HS-27A (cell line): ENCODE measurements at regions not wholly inside any gene's neighbourhood (a gene's known extent, or its start where the extent isn't known, plus 50 kb on each side); places are given as distances from the start of the nearest gene placed in this dataset.
"Not testable (repeated sequence)": the region's sequence is repeated elsewhere in the genome, so short reads cannot be mapped to it uniquely, and the experiment has no call there.

Source experiments
- DNase-seq: peaks from one replicate; pipeline ENCODE4 v3.0.0-alpha.2; 2012; ENCODE audit warnings: low read depth, missing footprints

GRCh38 chr18:34352385-34353163, 127.9 kb upstream of the NOL4 start:
- no peak for DNase-seq

- DNase-seq = no peak
Measured at GRCh38 chr18:34354351-34354750, 129.6 kb upstream of the NOL4 start.

- DNase-seq = no peak
Measured at GRCh38 chr18:34357944-34358580, 133.3 kb upstream of the NOL4 start.

- no peak for DNase-seq
Measured at GRCh38 chr18:34358923-34359322, 134.2 kb upstream of the NOL4 start.

- no peak for DNase-seq
Measured at GRCh38 chr18:34364699-34365098, 140.0 kb upstream of the NOL4 start.

- DNase-seq = no peak
Measured at GRCh38 chr18:34370704-34371395, 146.1 kb upstream of the NOL4 start.

- no peak for DNase-seq
Measured at GRCh38 chr18:34380326-34380725, 155.6 kb upstream of the NOL4 start.

- no peak for DNase-seq
Measured at GRCh38 chr18:34385311-34385710, 160.6 kb upstream of the NOL4 start.

GRCh38 chr18:34386803-34387202, 162.1 kb upstream of the NOL4 start:
- no peak for DNase-seq

GRCh38 chr18:34397286-34397896, 172.7 kb upstream of the NOL4 start:
- no peak for DNase-seq

- DNase-seq = no peak
Measured at GRCh38 chr18:34399892-34400291, 175.2 kb upstream of the NOL4 start.

GRCh38 chr18:34400834-34401233, 176.1 kb upstream of the NOL4 start:
- DNase-seq = no peak

- no peak for DNase-seq
Measured at GRCh38 chr18:34401775-34402174, 177.1 kb upstream of the NOL4 start.

- not testable (repeated sequence) for DNase-seq
Measured at GRCh38 chr18:34407471-34407870, 182.8 kb upstream of the NOL4 start.

- no peak for DNase-seq
Measured at GRCh38 chr18:34411952-34412351, 187.2 kb upstream of the NOL4 start.

GRCh38 chr18:34431042-34431441, 206.3 kb upstream of the NOL4 start:
- DNase-seq = no peak

- DNase-seq = no peak
Measured at GRCh38 chr18:34444622-34445021, 219.9 kb upstream of the NOL4 start.

- DNase-seq = no peak
Measured at GRCh38 chr18:34448662-34449061, 223.9 kb upstream of the NOL4 start.

GRCh38 chr18:34457761-34458160, 233.0 kb upstream of the NOL4 start:
- DNase-seq = no peak

GRCh38 chr18:34458410-34458977, 233.8 kb upstream of the NOL4 start:
- DNase-seq = no peak

GRCh38 chr18:34461266-34461665, 236.6 kb upstream of the NOL4 start:
- DNase-seq = no peak

GRCh38 chr18:34467058-34467457, 242.3 kb upstream of the NOL4 start:
- no peak for DNase-seq
